BLaER1 treated with 17β-estradiol and CSF1 and Interleukin-3, amounts not matched to agents 10 nM and 100 nM (cell line): ENCODE measurements at regions not wholly inside any gene's neighbourhood (a gene's known extent, or its start where the extent isn't known, plus 50 kb on each side); places are given as distances from the start of the nearest gene placed in this dataset.

Source experiments
- H3K27ac ChIP-seq, 11 experiments: shearing (Covaris generic); formaldehyde crosslinking; 2 replicates each; pipeline ENCODE4 v1.8.1; 2022
- H3K27me3 ChIP-seq, 11 experiments: shearing (Covaris generic); formaldehyde crosslinking; 2 replicates each; pipeline ENCODE4 v1.8.1; 2022
- H3K36me3 ChIP-seq, 11 experiments: shearing (Covaris generic); formaldehyde crosslinking; 2 replicates each; pipeline ENCODE4 v1.8.1; 2022
- H3K4me1 ChIP-seq, 10 experiments: shearing (Covaris generic); formaldehyde crosslinking; 2 replicates each; pipeline ENCODE4 v1.8.1; 2022
- H3K4me2 ChIP-seq, 11 experiments: shearing (Covaris generic); formaldehyde crosslinking; 2 replicates each; pipeline ENCODE4 v1.8.1; 2022
- H3K4me3 ChIP-seq, 10 experiments: shearing (Covaris generic); formaldehyde crosslinking; 2 replicates each; pipeline ENCODE4 v1.8.1; 2022
- H3K9ac ChIP-seq, 11 experiments: shearing (Covaris generic); formaldehyde crosslinking; 2 replicates each; pipeline ENCODE4 v1.8.1; 2022
- H3K9me3 ChIP-seq, 11 experiments: shearing (Covaris generic); formaldehyde crosslinking; replicated peaks in 1 of 11; 2 replicates each; pipeline ENCODE4 v1.8.1; 2022
- H4K20me1 ChIP-seq, 11 experiments: shearing (Covaris generic); formaldehyde crosslinking; 2 replicates each; pipeline ENCODE4 v1.8.1; 2022
- Cebpa-rat ChIP-seq, 11 experiments: shearing (Covaris generic); IDR thresholded peaks; 2 replicates each; pipeline ENCODE4 v1.8.1; 2022

GRCh38 chr11:69986830-69987229 lies 91.3 kb upstream of the ANO1 start:
- Histone ChIP-seq H3K4me3 (peak overlapping the region in 6 of 10 experiments; percentile 57 to 68 (median 62); a peak in 12 of 20 replicates), H3K4me2 (peak overlapping the region; percentile 95 to 100 (median 100); a peak in 21 of 22 replicates), H3K4me1 (peaks cover 60 to 90% (median 72%) of the 10 kb centered on the region in 10 experiments), H4K20me1 (peaks cover 0 to 52% (median 0%) of the 10 kb centered on the region in 11 experiments; a peak in 6 of 22 replicates), H3K9me3 (no peaks in the 10 kb centered on the region), H3K27me3 (peaks cover 10 to 67% (median 19%) of the 10 kb centered on the region in 11 experiments; a peak in 21 of 22 replicates), H3K27ac (peak overlapping the region in 5 of 11 experiments; percentile 41 to 84 (median 70); a peak in 8 of 22 replicates), H3K9ac (peak overlapping the region in 7 of 11 experiments; percentile 53 to 85 (median 72); a peak in 12 of 22 replicates), H3K36me3 (no peaks in the 10 kb centered on the region)
- no peak for TF ChIP-seq Cebpa-rat (IDR thresholded peaks at IDR 0.05)

GRCh38 chr11:69992026-69992425 lies 86.1 kb upstream of the ANO1 start:
- peaks cover 0 to 19% (median 0%) of the 10 kb centered on the region in 11 experiments; a peak in 7 of 22 replicates for H3K27me3 ChIP-seq
- peaks cover 14 to 64% (median 31%) of the 10 kb centered on the region in 10 experiments for H3K4me1 ChIP-seq
- no peak for TF ChIP-seq Cebpa-rat (IDR thresholded peaks at IDR 0.05)
- H3K4me3 ChIP-seq, result no peak overlapping the region
- H3K9me3 ChIP-seq, result peaks cover 11 to 32% (median 18%) of the 10 kb centered on the region in 11 experiments
- H3K4me2 ChIP-seq, result peak overlapping the region in 5 of 11 experiments; percentile 15 to 46 (median 36); a peak in 9 of 22 replicates
- no peak overlapping the region for H3K27ac ChIP-seq
- no peaks in the 10 kb centered on the region for H3K36me3 ChIP-seq
- H4K20me1 ChIP-seq, result peaks cover 0 to 16% (median 0%) of the 10 kb centered on the region in 11 experiments; a peak in 2 of 22 replicates
- no peak overlapping the region for H3K9ac ChIP-seq

- Histone ChIP-seq H3K4me3 (no peak overlapping the region), H3K36me3 (no peaks in the 10 kb centered on the region), H3K27ac (no peak overlapping the region), H3K9ac (no peak overlapping the region), H3K9me3 (peaks cover 11 to 32% (median 18%) of the 10 kb centered on the region in 11 experiments), H3K4me1 (peaks cover 4 to 53% (median 20%) of the 10 kb centered on the region in 10 experiments), H3K4me2 (peak overlapping the region in 6 of 11 experiments; percentile 13 to 45 (median 25); a peak in 8 of 22 replicates), H3K27me3 (peaks cover 0 to 8% (median 0%) of the 10 kb centered on the region in 11 experiments; a peak in 7 of 22 replicates), H4K20me1 (peaks cover 0 to 5% (median 0%) of the 10 kb centered on the region in 11 experiments; a peak in 1 of 22 replicates)
- no peak for TF ChIP-seq Cebpa-rat (IDR thresholded peaks at IDR 0.05)
Measured at GRCh38 chr11:69992943-69993694, 85.0 kb upstream of the ANO1 start.

GRCh38 chr11:69994810-69995209 lies 83.3 kb upstream of the ANO1 start:
- no peak overlapping the region for H3K4me3 ChIP-seq
- H3K36me3 ChIP-seq, result no peaks in the 10 kb centered on the region
- no peak for TF ChIP-seq Cebpa-rat (IDR thresholded peaks at IDR 0.05)
- 0 out of 22 replicates have a peak overlapping the region, but pooled peaks of 1 of the 11 experiments have one; percentile 45 for H3K4me2 ChIP-seq
- H3K9ac ChIP-seq, result no peak overlapping the region
- H3K27me3 ChIP-seq, result no peaks in the 10 kb centered on the region
- H3K4me1 ChIP-seq, result peaks cover 3 to 51% (median 24%) of the 10 kb centered on the region in 10 experiments
- no peaks in the 10 kb centered on the region for H4K20me1 ChIP-seq
- H3K27ac ChIP-seq, result no peak overlapping the region
- peaks cover 11 to 32% (median 18%) of the 10 kb centered on the region in 11 experiments for H3K9me3 ChIP-seq

- no peak overlapping the region for H3K4me2 ChIP-seq
- no peaks in the 10 kb centered on the region for H3K27me3 ChIP-seq
- H3K9ac ChIP-seq, result no peak overlapping the region
- no peaks in the 10 kb centered on the region for H3K36me3 ChIP-seq
- H3K4me3 ChIP-seq, result no peak overlapping the region
- peaks cover 11 to 32% (median 18%) of the 10 kb centered on the region in 11 experiments for H3K9me3 ChIP-seq
- TF ChIP-seq Cebpa-rat (IDR thresholded peaks at IDR 0.05), result no peak
- no peak overlapping the region for H3K27ac ChIP-seq
- H3K4me1 ChIP-seq, result peaks cover 12 to 60% (median 33%) of the 10 kb centered on the region in 10 experiments
- H4K20me1 ChIP-seq, result no peaks in the 10 kb centered on the region
Measured at GRCh38 chr11:69995697-69996096, 82.4 kb upstream of the ANO1 start.

GRCh38 chr11:69996451-69996850 lies 81.7 kb upstream of the ANO1 start:
- H3K9me3 ChIP-seq, result peaks cover 11 to 32% (median 18%) of the 10 kb centered on the region in 11 experiments
- H3K4me1 ChIP-seq, result peaks cover 16 to 60% (median 38%) of the 10 kb centered on the region in 10 experiments
- H3K9ac ChIP-seq, result no peak overlapping the region
- no peaks in the 10 kb centered on the region for H3K36me3 ChIP-seq
- no peaks in the 10 kb centered on the region for H4K20me1 ChIP-seq
- H3K27ac ChIP-seq, result no peak overlapping the region
- TF ChIP-seq Cebpa-rat (IDR thresholded peaks at IDR 0.05), result no peak
- H3K4me3 ChIP-seq, result no peak overlapping the region
- H3K4me2 ChIP-seq, result no peak overlapping the region
- no peaks in the 10 kb centered on the region for H3K27me3 ChIP-seq

- H3K4me3 ChIP-seq, result no peak overlapping the region
- no peaks in the 10 kb centered on the region for H4K20me1 ChIP-seq
- peaks cover 25 to 62% (median 44%) of the 10 kb centered on the region in 10 experiments for H3K4me1 ChIP-seq
- peak overlapping the region in 2 of 11 experiments; percentile 5 to 22; a peak in 1 of 22 replicates for H3K27ac ChIP-seq
- H3K4me2 ChIP-seq, result no peak overlapping the region
- peaks cover 11 to 32% (median 18%) of the 10 kb centered on the region in 11 experiments for H3K9me3 ChIP-seq
- H3K9ac ChIP-seq, result no peak overlapping the region
- no peak for TF ChIP-seq Cebpa-rat (IDR thresholded peaks at IDR 0.05)
- no peaks in the 10 kb centered on the region for H3K36me3 ChIP-seq
- H3K27me3 ChIP-seq, result no peaks in the 10 kb centered on the region
Measured at GRCh38 chr11:69997352-69997751, 80.8 kb upstream of the ANO1 start.

- H3K9ac ChIP-seq, result peak overlapping the region in 7 of 11 experiments; percentile 13 to 74 (median 57); a peak in 10 of 22 replicates
- H3K9me3 ChIP-seq, result peaks cover 7 to 15% (median 10%) of the 10 kb centered on the region in 11 experiments
- peaks cover 28 to 63% (median 60%) of the 10 kb centered on the region in 10 experiments for H3K4me1 ChIP-seq
- H3K27me3 ChIP-seq, result no peaks in the 10 kb centered on the region
- no peak overlapping the region for H3K4me3 ChIP-seq
- H3K4me2 ChIP-seq, result peak overlapping the region; percentile 18 to 78 (median 70)
- H3K36me3 ChIP-seq, result no peaks in the 10 kb centered on the region
- peak overlapping the region in 7 of 11 experiments; percentile 69 to 94 (median 80); a peak in 15 of 22 replicates for H3K27ac ChIP-seq
- no peak for TF ChIP-seq Cebpa-rat (IDR thresholded peaks at IDR 0.05)
- no peaks in the 10 kb centered on the region for H4K20me1 ChIP-seq
Measured at GRCh38 chr11:69999721-70000120, 78.4 kb upstream of the ANO1 start.

- Histone ChIP-seq H3K36me3 (no peaks in the 10 kb centered on the region), H3K27ac (peak overlapping the region in 8 of 11 experiments; percentile 69 to 94 (median 80); a peak in 15 of 22 replicates), H3K4me2 (peak overlapping the region; percentile 18 to 78 (median 70)), H3K9me3 (peaks cover 2 to 10% (median 5%) of the 10 kb centered on the region in 11 experiments; a peak in 20 of 22 replicates), H4K20me1 (no peaks in the 10 kb centered on the region), H3K27me3 (no peaks in the 10 kb centered on the region), H3K4me3 (no peak overlapping the region), H3K9ac (peak overlapping the region in 6 of 11 experiments; percentile 33 to 74 (median 57); a peak in 9 of 22 replicates), H3K4me1 (peaks cover 28 to 68% (median 65%) of the 10 kb centered on the region in 10 experiments)
- TF ChIP-seq Cebpa-rat (IDR thresholded peaks at IDR 0.05), result no peak
Measured at GRCh38 chr11:70000228-70000627, 77.9 kb upstream of the ANO1 start.
